Epithelial cell of esophagus (primary cell): ENCODE measurements at regions not wholly inside any gene's neighbourhood (a gene's known extent, or its start where the extent isn't known, plus 50 kb on each side); places are given as distances from the start of the nearest gene placed in this dataset.

Experiments used
- DNase-seq: peaks from one replicate; pipeline ENCODE4 v3.0.0; 2010; ENCODE audit warnings: low read depth
- H3K4me3 ChIP-seq: 2 replicates; pipeline ENCODE4 v1.5.1; 2011; ENCODE audit warnings: mild to moderate bottlenecking, low read length, control low read depth
- CTCF ChIP-seq: IDR thresholded peaks from 2 replicates; pipeline ENCODE4 v1.5.1; 2011; ENCODE audit warnings: low read depth, mild to moderate bottlenecking, low read length, control low read depth, inconsistent platforms; ENCODE audit not compliant: insufficient read depth; ENCODE audit errors: missing control alignments

GRCh38 chr1:184284900-184285299 is 101.9 kb upstream of the C1orf21 start:
- TF ChIP-seq CTCF, result no peak
- no peak for DNase-seq
- H3K4me3 ChIP-seq, result no peak overlapping the region

- H3K4me3 ChIP-seq, result no peak overlapping the region
- peak; percentile 66 for DNase-seq
- no peak for TF ChIP-seq CTCF
Measured at GRCh38 chr1:184285401-184286087, 101.3 kb upstream of the C1orf21 start.

- no peak for TF ChIP-seq CTCF
- peak; percentile 46 for DNase-seq
- H3K4me3 ChIP-seq, result no peak overlapping the region
Measured at GRCh38 chr1:184287001-184287400, 99.8 kb upstream of the C1orf21 start.

- no peak overlapping the region for H3K4me3 ChIP-seq
- DNase-seq, result peak; percentile 79
- TF ChIP-seq CTCF, result no peak
Measured at GRCh38 chr1:184289825-184290550, 96.8 kb upstream of the C1orf21 start.

GRCh38 chr1:184291701-184292100 is 95.1 kb upstream of the C1orf21 start:
- no peak overlapping the region for H3K4me3 ChIP-seq
- DNase-seq, result no peak
- TF ChIP-seq CTCF, result no peak

- DNase-seq, result no peak
- no peak for TF ChIP-seq CTCF
- H3K4me3 ChIP-seq, result no peak overlapping the region
Measured at GRCh38 chr1:184292101-184292500, 94.7 kb upstream of the C1orf21 start.

- DNase-seq, result no peak
- no peak overlapping the region for H3K4me3 ChIP-seq
- no peak for TF ChIP-seq CTCF
Measured at GRCh38 chr1:184294101-184294500, 92.7 kb upstream of the C1orf21 start.
